Activated T-helper 17 cell treated with anti-CD3 and anti-CD28 coated beads, Interleukin-2, amount 50 U/mL, for 72 hours (primary cell): ENCODE measurements at regions not wholly inside any gene's neighbourhood (a gene's known extent, or its start where the extent isn't known, plus 50 kb on each side); places are given as distances from the start of the nearest gene placed in this dataset.
"Not testable (repeated sequence)": the region's sequence is repeated elsewhere in the genome, so short reads cannot be mapped to it uniquely, and the experiment has no call there.

Experiments used
- ATAC-seq: fragments of 150-1000 bp; cut with Tn5 transposase; replicated peaks from 2 replicates; pipeline ENCODE4 v1.10.0; 2021; ENCODE audit warnings: mild to moderate bottlenecking, moderate library complexity
- H3K27ac Mint-ChIP-seq: one replicate; pipeline ENCODE4 v1.8.0; 2022; ENCODE audit warnings: mixed read lengths
- H3K27me3 Mint-ChIP-seq: one replicate; pipeline ENCODE4 v1.8.0; 2022; ENCODE audit warnings: mixed read lengths
- H3K36me3 Mint-ChIP-seq: one replicate; pipeline ENCODE4 v1.8.0; 2022; ENCODE audit warnings: low read depth, mild to moderate bottlenecking, mixed read lengths
- H3K4me1 Mint-ChIP-seq: one replicate; pipeline ENCODE4 v1.8.0; 2022; ENCODE audit warnings: mixed read lengths
- H3K4me3 Mint-ChIP-seq: one replicate; pipeline ENCODE4 v1.8.0; 2022; ENCODE audit warnings: mild to moderate bottlenecking, mixed read lengths
- H3K9me3 Mint-ChIP-seq: one replicate; pipeline ENCODE4 v1.8.0; 2022; ENCODE audit warnings: mixed read lengths

DNA sequence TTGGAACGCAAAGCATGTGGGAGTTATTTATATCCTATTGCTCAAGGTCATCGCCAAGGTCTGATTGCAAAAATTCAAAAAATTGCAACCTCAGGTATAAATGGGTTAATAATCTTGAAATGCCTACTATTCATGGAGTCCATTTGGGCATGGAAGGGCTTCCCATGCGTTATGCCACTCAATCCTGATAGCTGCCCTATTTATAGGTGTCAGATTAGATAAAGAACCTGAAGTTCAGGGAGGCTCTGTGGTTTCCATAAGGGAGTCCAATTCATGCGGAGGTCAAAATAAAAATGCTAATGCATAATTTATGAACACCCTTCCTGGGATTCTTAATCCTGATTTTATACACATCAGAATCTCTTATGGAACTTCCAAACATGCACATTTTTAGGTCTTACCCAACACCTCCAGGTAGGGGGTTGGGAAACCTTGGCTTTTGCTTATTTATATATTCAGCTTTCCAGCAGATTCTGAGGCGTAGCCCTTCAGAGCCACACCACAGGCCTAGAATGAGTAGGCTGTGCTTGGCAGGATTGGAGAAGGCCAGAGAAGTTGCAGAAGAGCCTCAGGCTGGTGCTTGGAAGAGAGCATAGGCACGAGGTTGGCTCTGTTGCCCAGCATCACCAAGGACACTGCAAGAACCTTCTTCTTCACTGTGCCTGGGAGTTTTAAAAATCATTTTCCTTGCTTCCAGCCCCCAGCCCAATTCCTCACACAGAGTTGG is 324.4 kb upstream of the CFAP20DC start:
- Mint-ChIP-seq H3K27me3 (no peaks in the 10 kb centered on the region), H3K4me3 (no peak overlapping the region), H3K9me3 (no peaks in the 10 kb centered on the region), H3K36me3 (no peaks in the 10 kb centered on the region), H3K4me1 (no peaks in the 10 kb centered on the region), H3K27ac (no peak overlapping the region)
- ATAC-seq = no peak

DNA sequence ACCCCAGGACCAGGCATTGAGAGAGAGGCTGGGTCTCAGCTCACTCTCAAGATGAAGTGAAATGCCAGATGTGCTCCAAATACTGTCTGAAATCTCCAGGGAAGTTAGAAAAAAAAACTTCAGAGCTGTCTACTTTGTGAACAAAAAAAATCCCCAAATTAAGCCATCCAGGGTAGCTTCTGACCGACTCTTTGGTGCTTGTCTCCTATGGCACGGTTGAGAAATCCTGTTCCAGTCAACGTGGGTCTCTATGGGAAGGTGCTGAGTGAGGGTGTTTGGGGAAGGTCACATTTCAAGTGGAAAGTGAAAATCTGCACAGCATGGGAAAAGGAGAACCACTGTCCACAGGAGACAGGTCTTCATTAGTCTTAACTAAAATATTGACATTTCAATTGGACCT is 322.5 kb upstream of the CFAP20DC start:
- H3K4me3 Mint-ChIP-seq = no peak overlapping the region
- no peak for ATAC-seq
- no peak overlapping the region for H3K27ac Mint-ChIP-seq
- H3K9me3 Mint-ChIP-seq = no peaks in the 10 kb centered on the region
- peaks cover 2% of the 10 kb centered on the region for H3K4me1 Mint-ChIP-seq
- no peaks in the 10 kb centered on the region for H3K27me3 Mint-ChIP-seq
- no peaks in the 10 kb centered on the region for H3K36me3 Mint-ChIP-seq

DNA sequence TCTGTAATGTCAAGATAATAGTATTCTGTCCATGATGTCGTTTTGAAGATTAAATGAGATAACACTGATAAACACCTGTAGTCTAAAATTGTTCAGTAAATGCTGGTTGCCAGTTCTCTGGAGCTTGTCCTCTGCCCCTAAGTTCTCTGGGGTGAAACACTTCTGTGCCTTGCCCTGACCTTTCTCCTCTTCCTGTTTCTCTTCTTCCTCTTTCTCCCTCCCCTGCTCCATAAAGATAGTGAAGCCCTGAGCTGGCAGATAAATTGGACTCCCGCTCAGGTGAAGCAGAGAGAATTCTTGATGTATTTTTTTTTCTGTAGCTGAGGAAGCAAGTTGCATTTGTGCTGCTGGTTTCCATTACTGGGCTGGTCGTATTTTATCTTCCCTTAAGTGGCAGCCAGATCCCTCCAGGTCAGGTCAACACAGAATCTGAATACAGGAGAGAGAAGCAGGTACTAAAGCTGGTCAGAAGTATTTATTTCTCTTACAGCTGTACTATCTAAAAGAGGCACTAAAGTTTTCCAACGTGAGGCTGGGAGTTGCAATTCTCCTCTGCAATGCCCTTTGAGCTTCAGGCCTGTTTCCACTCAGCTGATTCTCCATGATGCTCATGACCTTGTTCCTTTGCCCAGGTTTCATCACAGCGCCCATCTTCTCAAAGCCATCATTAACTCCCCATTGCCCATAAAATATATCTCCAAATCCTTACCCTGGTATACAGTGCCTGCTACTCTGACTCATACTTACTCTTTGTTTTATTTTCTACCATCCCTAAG is 319.3 kb upstream of the CFAP20DC start:
- Mint-ChIP-seq H3K36me3 (no peaks in the 10 kb centered on the region), H3K4me3 (no peak overlapping the region), H3K27ac (no peak overlapping the region), H3K27me3 (peaks cover 4% of the 10 kb centered on the region), H3K4me1 (peaks cover 6% of the 10 kb centered on the region), H3K9me3 (no peaks in the 10 kb centered on the region)
- ATAC-seq = no peak

DNA sequence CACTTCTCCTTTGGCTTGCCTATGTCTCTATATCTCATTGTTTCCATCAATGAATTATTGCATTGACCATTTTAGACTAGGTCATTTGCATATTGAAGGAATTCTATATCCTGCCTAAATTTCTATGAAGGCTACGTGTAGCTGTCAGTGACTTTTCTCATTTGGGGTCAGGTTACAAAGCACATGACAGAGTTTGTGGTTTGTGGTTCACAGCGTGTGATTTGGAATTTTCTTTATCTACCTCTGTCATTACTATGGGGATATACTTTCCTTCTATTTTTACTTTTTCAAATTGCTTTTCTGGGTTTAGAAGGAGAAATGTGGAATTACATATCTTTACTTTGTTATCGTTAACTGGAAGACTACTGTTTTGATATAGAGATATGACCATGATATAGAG is 317.3 kb upstream of the CFAP20DC start:
- ATAC-seq = no peak
- Mint-ChIP-seq H3K27me3 (peaks cover 4% of the 10 kb centered on the region), H3K4me3 (no peak overlapping the region), H3K4me1 (peaks cover 6% of the 10 kb centered on the region), H3K9me3 (no peaks in the 10 kb centered on the region), H3K36me3 (no peaks in the 10 kb centered on the region), H3K27ac (no peak overlapping the region)

DNA sequence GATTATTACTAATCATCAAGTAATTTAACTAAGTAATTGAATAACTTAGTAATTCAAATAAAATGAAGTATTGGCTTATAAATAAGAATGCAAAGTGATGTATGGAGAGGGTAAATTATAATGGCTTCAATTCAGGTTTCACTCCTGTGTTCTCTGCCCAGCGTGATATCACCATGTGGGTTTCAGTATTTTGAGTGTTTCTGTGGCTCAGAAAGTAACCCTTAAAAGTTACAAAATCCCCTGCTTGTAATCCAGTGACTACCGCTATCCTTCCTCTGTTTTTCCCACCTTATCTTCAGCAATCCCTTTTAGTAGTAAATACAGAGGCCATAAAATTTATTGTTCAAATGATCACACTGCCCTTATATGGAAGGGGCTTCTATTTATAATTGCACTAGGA is 316.4 kb upstream of the CFAP20DC start:
- H3K27me3 Mint-ChIP-seq = peaks cover 4% of the 10 kb centered on the region
- H3K9me3 Mint-ChIP-seq = no peaks in the 10 kb centered on the region
- H3K36me3 Mint-ChIP-seq = no peaks in the 10 kb centered on the region
- ATAC-seq = no peak
- peaks cover 6% of the 10 kb centered on the region for H3K4me1 Mint-ChIP-seq
- no peak overlapping the region for H3K27ac Mint-ChIP-seq
- H3K4me3 Mint-ChIP-seq = no peak overlapping the region

DNA sequence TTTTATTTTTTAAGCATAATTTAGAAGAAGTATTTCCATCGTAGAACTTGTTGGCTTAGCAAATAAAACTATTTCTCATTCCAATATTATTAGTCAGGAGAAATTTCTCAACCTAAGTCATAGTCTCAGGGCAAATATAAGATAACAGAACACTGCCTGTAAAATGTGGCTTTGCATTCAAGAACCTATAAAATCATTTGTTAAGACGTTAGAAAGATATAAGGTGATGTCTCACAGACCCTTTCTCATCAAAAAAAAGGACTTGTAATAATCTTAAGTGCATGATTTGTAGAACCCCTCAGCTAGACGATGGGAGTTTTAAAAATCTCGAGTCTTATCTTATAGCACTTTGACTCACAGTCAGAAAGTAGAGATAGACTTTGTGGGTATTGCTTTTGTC is 314.7 kb upstream of the CFAP20DC start:
- peaks cover 6% of the 10 kb centered on the region for H3K4me1 Mint-ChIP-seq
- H3K9me3 Mint-ChIP-seq = no peaks in the 10 kb centered on the region
- peaks cover 4% of the 10 kb centered on the region for H3K27me3 Mint-ChIP-seq
- H3K36me3 Mint-ChIP-seq = no peaks in the 10 kb centered on the region
- no peak overlapping the region for H3K27ac Mint-ChIP-seq
- no peak for ATAC-seq
- no peak overlapping the region for H3K4me3 Mint-ChIP-seq

DNA sequence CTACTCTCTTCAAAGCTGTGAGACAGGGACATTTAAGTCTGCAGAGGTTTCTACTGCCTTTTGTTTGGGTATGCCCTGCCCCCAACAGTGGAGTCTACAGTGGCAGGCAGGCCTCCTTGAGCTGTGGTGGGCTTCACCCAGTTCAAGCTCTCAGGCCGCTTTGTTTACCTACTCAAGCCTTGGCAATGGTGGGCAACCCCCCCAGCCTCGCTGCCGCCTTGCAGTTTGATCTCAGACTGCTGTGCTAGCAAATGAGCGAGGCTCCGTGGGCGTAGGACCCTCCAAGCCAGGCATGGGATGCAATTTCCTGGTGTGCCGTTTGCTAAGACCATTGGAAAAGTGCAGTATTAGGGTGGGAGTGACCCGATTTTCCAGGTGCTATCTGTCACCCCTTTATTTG is 310.5 kb upstream of the CFAP20DC start:
- H3K4me1 Mint-ChIP-seq, ATAC-seq, H3K27ac Mint-ChIP-seq, H3K4me3 Mint-ChIP-seq, H3K27me3 Mint-ChIP-seq, H3K36me3 Mint-ChIP-seq, H3K9me3 Mint-ChIP-seq: not testable (repeated sequence)

DNA sequence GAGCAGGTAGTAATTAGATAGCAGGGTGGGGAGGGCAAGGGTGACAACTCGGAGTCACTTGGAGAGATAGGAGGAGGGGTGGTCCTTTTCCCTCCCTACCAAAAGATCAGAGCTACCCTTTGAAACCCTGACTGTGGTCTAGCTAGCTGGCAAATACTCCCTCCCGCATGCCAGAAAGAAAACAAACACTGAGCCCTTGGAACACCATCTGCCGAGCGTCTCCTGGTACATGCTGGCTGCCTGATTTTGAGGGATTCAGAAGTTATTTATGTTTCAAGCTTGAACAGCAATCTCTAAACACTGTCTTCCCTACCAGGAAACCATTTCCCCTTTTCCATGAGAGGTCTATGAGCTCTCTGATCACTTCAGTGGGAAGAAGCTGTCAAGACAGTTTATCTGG is 291.6 kb upstream of the CFAP20DC start:
- no peaks in the 10 kb centered on the region for H3K4me1 Mint-ChIP-seq
- ATAC-seq = no peak
- H3K27ac Mint-ChIP-seq = no peak overlapping the region
- no peaks in the 10 kb centered on the region for H3K9me3 Mint-ChIP-seq
- no peak overlapping the region for H3K4me3 Mint-ChIP-seq
- H3K27me3 Mint-ChIP-seq = no peaks in the 10 kb centered on the region
- no peaks in the 10 kb centered on the region for H3K36me3 Mint-ChIP-seq

DNA sequence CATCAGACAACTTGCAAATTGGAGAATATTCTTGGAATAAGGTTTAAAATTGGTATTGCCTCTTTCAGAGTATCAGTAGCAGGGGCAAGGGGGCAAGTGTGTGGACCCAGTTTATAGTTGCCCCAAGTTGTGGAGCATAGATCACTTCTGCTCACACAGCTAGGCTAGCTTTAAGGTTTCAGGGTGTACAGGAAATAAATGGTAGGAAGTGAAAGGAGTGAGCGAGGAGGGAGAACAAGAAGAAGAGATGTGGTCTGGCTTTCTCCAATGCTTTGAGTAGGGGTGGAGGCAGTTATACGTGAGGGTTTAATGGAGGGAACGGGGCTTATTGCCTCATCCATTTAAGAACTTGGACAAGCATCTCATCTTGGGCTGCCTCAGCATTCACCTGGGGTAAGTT is 290.0 kb upstream of the CFAP20DC start:
- no peaks in the 10 kb centered on the region for H3K9me3 Mint-ChIP-seq
- no peaks in the 10 kb centered on the region for H3K4me1 Mint-ChIP-seq
- no peak overlapping the region for H3K27ac Mint-ChIP-seq
- ATAC-seq = no peak
- H3K36me3 Mint-ChIP-seq = no peaks in the 10 kb centered on the region
- no peak overlapping the region for H3K4me3 Mint-ChIP-seq
- no peaks in the 10 kb centered on the region for H3K27me3 Mint-ChIP-seq

DNA sequence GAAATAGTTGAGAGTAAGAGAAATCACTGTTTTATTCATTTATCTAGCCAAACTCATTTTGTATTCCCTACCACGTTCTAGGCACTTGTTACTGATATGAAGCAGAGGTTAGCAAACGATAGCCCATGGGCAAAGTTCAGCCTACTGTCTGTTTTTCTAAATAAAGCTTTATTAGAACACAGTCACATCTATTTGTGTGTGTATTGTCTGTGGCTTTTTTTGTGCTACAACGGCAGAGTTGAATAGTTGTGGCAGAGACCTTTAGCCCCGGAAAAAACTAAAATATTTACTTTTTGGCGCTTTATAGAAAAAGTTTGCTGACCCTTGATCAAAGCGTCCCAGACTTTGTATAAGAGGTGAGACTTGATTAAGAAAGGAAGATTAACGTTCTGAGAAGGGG is 289.1 kb upstream of the CFAP20DC start:
- no peaks in the 10 kb centered on the region for H3K36me3 Mint-ChIP-seq
- H3K9me3 Mint-ChIP-seq = no peaks in the 10 kb centered on the region
- ATAC-seq = no peak
- H3K4me3 Mint-ChIP-seq = no peak overlapping the region
- H3K4me1 Mint-ChIP-seq = no peaks in the 10 kb centered on the region
- H3K27ac Mint-ChIP-seq = no peak overlapping the region
- H3K27me3 Mint-ChIP-seq = no peaks in the 10 kb centered on the region

DNA sequence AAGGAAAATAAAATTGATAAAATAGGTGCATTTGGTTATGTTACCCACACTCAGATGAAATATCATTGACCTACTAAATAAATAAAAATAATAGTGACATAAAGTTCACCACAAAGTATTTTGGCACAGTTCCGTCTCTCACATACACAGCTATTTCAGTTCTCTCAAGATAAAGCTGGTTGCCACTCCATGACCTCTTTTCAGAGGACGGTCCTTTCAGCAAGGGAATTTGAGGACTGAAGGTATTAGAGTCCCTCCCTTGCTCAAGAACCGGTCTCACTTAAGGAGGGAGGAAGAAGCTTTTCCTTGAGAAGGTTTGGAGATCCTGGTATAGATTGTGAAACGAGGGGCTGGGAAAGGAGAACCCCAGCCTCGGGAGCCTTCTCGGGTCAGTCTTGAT is 285.5 kb upstream of the CFAP20DC start:
- Mint-ChIP-seq H3K4me1 (no peaks in the 10 kb centered on the region), H3K27me3 (no peaks in the 10 kb centered on the region), H3K27ac (no peak overlapping the region), H3K4me3 (no peak overlapping the region), H3K36me3 (no peaks in the 10 kb centered on the region), H3K9me3 (no peaks in the 10 kb centered on the region)
- ATAC-seq = no peak

DNA sequence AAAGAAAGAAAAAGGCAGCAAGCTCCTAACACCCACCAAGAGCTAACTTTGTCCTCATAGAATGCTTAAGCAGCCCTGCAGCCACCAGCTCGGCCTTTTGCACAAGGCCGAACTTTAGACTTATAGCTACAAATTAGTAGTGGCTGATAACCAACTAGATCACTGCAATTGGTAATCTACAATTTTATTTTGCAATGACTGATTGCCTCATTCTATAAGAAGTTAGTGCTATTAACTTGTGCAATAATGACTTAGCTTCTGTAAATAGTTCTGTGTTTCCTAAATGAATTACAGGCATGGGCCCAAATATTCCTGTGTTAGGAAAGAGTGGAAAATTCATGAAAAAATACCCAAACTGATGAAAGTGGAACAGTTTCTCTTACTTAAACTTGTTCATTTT is 284.8 kb upstream of the CFAP20DC start:
- H3K4me3 Mint-ChIP-seq = no peak overlapping the region
- no peaks in the 10 kb centered on the region for H3K36me3 Mint-ChIP-seq
- peaks cover 4% of the 10 kb centered on the region for H3K9me3 Mint-ChIP-seq
- no peak overlapping the region for H3K27ac Mint-ChIP-seq
- H3K4me1 Mint-ChIP-seq = peaks cover 5% of the 10 kb centered on the region
- H3K27me3 Mint-ChIP-seq = no peaks in the 10 kb centered on the region
- ATAC-seq = no peak

DNA sequence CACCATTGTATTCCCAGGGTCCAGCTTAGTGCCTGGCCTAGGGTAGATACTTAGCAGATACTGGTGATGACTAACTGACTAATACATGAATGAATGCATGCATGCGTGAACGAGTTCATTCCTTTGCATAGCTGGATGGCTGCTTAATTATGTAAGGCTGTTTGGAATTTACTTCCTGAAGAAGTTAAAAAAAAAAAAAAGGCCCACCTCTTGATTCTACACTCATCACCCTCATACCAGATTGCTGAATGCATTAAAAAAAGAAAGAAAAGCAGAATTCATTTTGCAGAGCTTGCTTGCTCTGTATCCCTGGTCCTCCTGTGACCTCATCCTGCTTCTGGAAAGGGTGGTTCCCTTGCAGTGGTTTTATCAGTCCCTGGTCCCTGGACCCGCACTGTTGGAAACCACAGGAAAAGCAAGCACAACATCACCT is 277.6 kb upstream of the CFAP20DC start:
- Mint-ChIP-seq H3K4me3 (no peak overlapping the region), H3K9me3 (peaks cover 9% of the 10 kb centered on the region), H3K27ac (no peak overlapping the region), H3K36me3 (no peaks in the 10 kb centered on the region), H3K27me3 (no peaks in the 10 kb centered on the region), H3K4me1 (peaks cover 5% of the 10 kb centered on the region)
- no peak for ATAC-seq

DNA sequence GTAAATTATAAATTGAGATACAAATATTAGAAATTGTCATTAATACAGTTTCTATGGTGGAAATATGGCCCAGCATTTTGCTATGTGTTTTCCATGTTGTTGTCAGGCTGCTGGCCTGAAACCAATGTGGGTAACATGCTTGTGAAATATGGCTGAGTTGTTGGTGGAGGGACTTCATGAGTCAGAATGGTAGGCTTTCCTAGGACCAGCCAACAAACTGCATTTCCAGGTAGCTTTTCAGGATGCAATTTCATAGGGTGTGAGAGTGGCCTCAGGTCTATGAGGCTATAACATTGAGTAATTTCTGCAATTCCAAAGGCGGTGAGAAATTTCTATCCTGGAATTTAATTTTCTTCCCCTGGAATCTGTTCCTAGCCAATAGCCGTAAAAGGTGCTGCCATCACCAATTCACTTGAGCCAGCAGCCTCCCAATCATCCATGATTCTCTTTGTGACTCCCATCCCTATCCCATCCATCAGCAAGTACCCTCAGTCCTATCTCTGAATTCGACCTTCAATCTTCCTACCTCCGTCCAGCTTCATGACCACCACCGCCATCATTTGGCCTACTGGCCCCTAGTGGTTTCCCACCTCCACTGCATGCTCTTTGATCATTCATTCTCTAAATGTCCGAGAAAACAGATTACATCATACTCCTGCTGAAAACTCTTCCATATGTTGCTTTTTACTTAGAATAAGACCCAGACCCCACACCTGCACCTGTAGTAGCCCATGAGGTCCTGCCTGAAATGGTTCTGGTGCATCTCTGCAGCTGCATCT is 276.6 kb upstream of the CFAP20DC start:
- Mint-ChIP-seq H3K36me3 (no peaks in the 10 kb centered on the region), H3K9me3 (peaks cover 9% of the 10 kb centered on the region), H3K27me3 (no peaks in the 10 kb centered on the region), H3K4me3 (no peak overlapping the region), H3K27ac (no peak overlapping the region), H3K4me1 (peaks cover 5% of the 10 kb centered on the region)
- ATAC-seq = no peak
